ENCODE measurements at regions not wholly inside any gene's neighbourhood (a gene's known extent, or its start where the extent isn't known, plus 50 kb on each side); places are given as distances from the start of the nearest gene placed in this dataset.

GRCh38 chr20:17109307-17109706, 117.5 kb upstream of the PCSK2 start:
- no peak overlapping the region for H3K4me2 ChIP-seq (ENCODE audit: low read length)
- no peak overlapping the region for H3K9ac ChIP-seq (ENCODE audit: low read length)
- H3K4me1 ChIP-seq (ENCODE audit: insufficient read depth, low read length): no peaks in the 10 kb centered on the region
- H3K79me2 ChIP-seq (ENCODE audit: insufficient read depth, low read length): no peaks in the 10 kb centered on the region
- no peaks in the 10 kb centered on the region for H3K9me3 ChIP-seq (ENCODE audit: insufficient read depth, low read depth, low read length)
- Mint-ChIP-seq H3K27me3 (ENCODE audit: low read depth, unreplicated experiment) (no peaks in the 10 kb centered on the region), H3K27ac (ENCODE audit: unreplicated experiment) (no peak overlapping the region), H3K4me3 (ENCODE audit: unreplicated experiment) (no peak overlapping the region), H3K36me3 (ENCODE audit: low read depth, unreplicated experiment) (no peaks in the 10 kb centered on the region), H3K9me3 (ENCODE audit: unreplicated experiment) (no peaks in the 10 kb centered on the region), H3K4me1 (ENCODE audit: low read depth, unreplicated experiment) (no peaks in the 10 kb centered on the region)
- no peaks in the 10 kb centered on the region for H3K27me3 ChIP-seq (ENCODE audit: insufficient read depth, low read length)
- FAIRE-seq: no peak
- H3K4me3 ChIP-seq (ENCODE audit: insufficient read depth, low read depth, low read length): no peak overlapping the region
- H3K36me3 ChIP-seq (ENCODE audit: insufficient read depth, low read length): no peaks in the 10 kb centered on the region
- H3K27ac ChIP-seq (ENCODE audit: low read depth, low read length): no peak overlapping the region
- H4K20me1 ChIP-seq (ENCODE audit: insufficient read depth, low read length): no peaks in the 10 kb centered on the region
- H2AFZ ChIP-seq (ENCODE audit: low read depth, low read length): no peak overlapping the region
- TF ChIP-seq EZH2 (IDR thresholded peaks at IDR 0.05; ENCODE audit: insufficient read depth, low read length) (no peak), CTCF (IDR thresholded peaks at IDR 0.05; ENCODE audit: insufficient read depth, low read depth, low read length) (no peak)
- DNase-seq (ENCODE audit: low read depth): no peak

GRCh38 chr20:17128206-17128605, 98.6 kb upstream of the PCSK2 start:
- H3K9ac ChIP-seq (ENCODE audit: low read length): no peak overlapping the region
- Mint-ChIP-seq H3K27me3 (ENCODE audit: low read depth, unreplicated experiment) (peaks cover 5% of the 10 kb centered on the region), H3K4me3 (ENCODE audit: unreplicated experiment) (no peak overlapping the region), H3K4me1 (ENCODE audit: low read depth, unreplicated experiment) (no peaks in the 10 kb centered on the region), H3K9me3 (ENCODE audit: unreplicated experiment) (no peaks in the 10 kb centered on the region), H3K36me3 (ENCODE audit: low read depth, unreplicated experiment) (no peaks in the 10 kb centered on the region), H3K27ac (ENCODE audit: unreplicated experiment) (no peak overlapping the region)
- FAIRE-seq: no peak
- H3K4me3 ChIP-seq (ENCODE audit: insufficient read depth, low read depth, low read length): no peak overlapping the region
- no peak overlapping the region for H2AFZ ChIP-seq (ENCODE audit: low read depth, low read length)
- H3K9me3 ChIP-seq (ENCODE audit: insufficient read depth, low read depth, low read length): peaks cover 5% of the 10 kb centered on the region
- no peak for TF ChIP-seq CTCF (IDR thresholded peaks at IDR 0.05; ENCODE audit: insufficient read depth, low read depth, low read length)
- no peak for TF ChIP-seq EZH2 (IDR thresholded peaks at IDR 0.05; ENCODE audit: insufficient read depth, low read length)
- H3K79me2 ChIP-seq (ENCODE audit: insufficient read depth, low read length): no peaks in the 10 kb centered on the region
- no peaks in the 10 kb centered on the region for H3K4me1 ChIP-seq (ENCODE audit: insufficient read depth, low read length)
- H3K36me3 ChIP-seq (ENCODE audit: insufficient read depth, low read length): no peaks in the 10 kb centered on the region
- H3K4me2 ChIP-seq (ENCODE audit: low read length): no peak overlapping the region
- no peaks in the 10 kb centered on the region for H3K27me3 ChIP-seq (ENCODE audit: insufficient read depth, low read length)
- H4K20me1 ChIP-seq (ENCODE audit: insufficient read depth, low read length): no peaks in the 10 kb centered on the region
- no peak for DNase-seq (ENCODE audit: low read depth)
- H3K27ac ChIP-seq (ENCODE audit: low read depth, low read length): no peak overlapping the region

GRCh38 chr20:17129089-17129488, 97.8 kb upstream of the PCSK2 start:
- Mint-ChIP-seq H3K27me3 (ENCODE audit: low read depth, unreplicated experiment) (peaks cover 5% of the 10 kb centered on the region), H3K27ac (ENCODE audit: unreplicated experiment) (no peak overlapping the region), H3K4me3 (ENCODE audit: unreplicated experiment) (no peak overlapping the region), H3K36me3 (ENCODE audit: low read depth, unreplicated experiment) (no peaks in the 10 kb centered on the region), H3K4me1 (ENCODE audit: low read depth, unreplicated experiment) (no peaks in the 10 kb centered on the region), H3K9me3 (ENCODE audit: unreplicated experiment) (no peaks in the 10 kb centered on the region)
- no peak overlapping the region for H3K27ac ChIP-seq (ENCODE audit: low read depth, low read length)
- DNase-seq (ENCODE audit: low read depth): no peak
- peaks cover 5% of the 10 kb centered on the region for H3K9me3 ChIP-seq (ENCODE audit: insufficient read depth, low read depth, low read length)
- H3K4me1 ChIP-seq (ENCODE audit: insufficient read depth, low read length): no peaks in the 10 kb centered on the region
- H3K36me3 ChIP-seq (ENCODE audit: insufficient read depth, low read length): no peaks in the 10 kb centered on the region
- H3K4me2 ChIP-seq (ENCODE audit: low read length): no peak overlapping the region
- H3K27me3 ChIP-seq (ENCODE audit: insufficient read depth, low read length): no peaks in the 10 kb centered on the region
- H3K9ac ChIP-seq (ENCODE audit: low read length): no peak overlapping the region
- no peak overlapping the region for H2AFZ ChIP-seq (ENCODE audit: low read depth, low read length)
- TF ChIP-seq EZH2 (IDR thresholded peaks at IDR 0.05; ENCODE audit: insufficient read depth, low read length) (no peak), CTCF (IDR thresholded peaks at IDR 0.05; ENCODE audit: insufficient read depth, low read depth, low read length) (no peak)
- no peak overlapping the region for H3K4me3 ChIP-seq (ENCODE audit: insufficient read depth, low read depth, low read length)
- H3K79me2 ChIP-seq (ENCODE audit: insufficient read depth, low read length): no peaks in the 10 kb centered on the region
- no peaks in the 10 kb centered on the region for H4K20me1 ChIP-seq (ENCODE audit: insufficient read depth, low read length)
- FAIRE-seq: no peak
